ENCODE measurements at regions not wholly inside any gene's neighbourhood (a gene's known extent, or its start where the extent isn't known, plus 50 kb on each side); places are given as distances from the start of the nearest gene placed in this dataset.

- Histone ChIP-seq H3K4me1 (ENCODE audit: insufficient read depth, low read length) (no peaks in the 10 kb centered on the region), H3K9ac (ENCODE audit: extremely low read depth, insufficient read length, low read length) (no peak overlapping the region), H2AK5ac (ENCODE audit: insufficient read length, low read length) (no peak overlapping the region), H4K8ac (replicated peaks; ENCODE audit: insufficient read length, low read depth, low read length) (no peak overlapping the region), H4K91ac (ENCODE audit: insufficient read length, low read depth, low read length) (no peak overlapping the region), H3K56ac (ENCODE audit: insufficient read length, low read depth, low read length) (no peak overlapping the region), H2BK5ac (ENCODE audit: insufficient read length, low read length) (no peak overlapping the region), H3T11ph (ENCODE audit: low read length) (no peak overlapping the region), H3K27ac (ENCODE audit: insufficient read length, low read depth, low read length) (no peak overlapping the region), H3K4me2 (ENCODE audit: insufficient read depth, insufficient read length, low read length) (no peak overlapping the region), H2BK12ac (ENCODE audit: insufficient read length, low read depth, low read length) (no peak overlapping the region), H3K27me3 (ENCODE audit: insufficient read depth, low read length) (no peaks in the 10 kb centered on the region), H2BK20ac (ENCODE audit: low read depth, low read length, poor library complexity, severe bottlenecking) (no peak overlapping the region), H3K4ac (ENCODE audit: low read depth, low read length) (no peak overlapping the region), H3K9me3 (ENCODE audit: control insufficient read depth, low read depth, low read length) (no peaks in the 10 kb centered on the region), H4K20me1 (ENCODE audit: control insufficient read depth, insufficient read depth, insufficient read length) (no peaks in the 10 kb centered on the region), H3K14ac (ENCODE audit: insufficient read depth, low read length) (no peak overlapping the region), H2AFZ (ENCODE audit: low read length) (no peak overlapping the region), H3K23ac (ENCODE audit: insufficient read length, low read depth, low read length) (no peak overlapping the region), H2BK120ac (ENCODE audit: low read depth, low read length, poor library complexity, severe bottlenecking) (no peak overlapping the region), H3K79me1 (ENCODE audit: insufficient read depth, low read depth, low read length, poor library complexity, severe bottlenecking) (no peaks in the 10 kb centered on the region), H3K79me2 (ENCODE audit: insufficient read depth, low read length) (no peaks in the 10 kb centered on the region), H3K23me2 (ENCODE audit: insufficient read length, low read depth, low read length, poor library complexity, severe bottlenecking) (no peaks in the 10 kb centered on the region), H4K5ac (ENCODE audit: insufficient read length, low read depth, low read length) (no peak overlapping the region), H3K18ac (ENCODE audit: insufficient read length, low read depth, low read length) (no peak overlapping the region), H2BK15ac (ENCODE audit: low read depth, low read length) (no peak overlapping the region)
- TF ChIP-seq, protein P1, sequence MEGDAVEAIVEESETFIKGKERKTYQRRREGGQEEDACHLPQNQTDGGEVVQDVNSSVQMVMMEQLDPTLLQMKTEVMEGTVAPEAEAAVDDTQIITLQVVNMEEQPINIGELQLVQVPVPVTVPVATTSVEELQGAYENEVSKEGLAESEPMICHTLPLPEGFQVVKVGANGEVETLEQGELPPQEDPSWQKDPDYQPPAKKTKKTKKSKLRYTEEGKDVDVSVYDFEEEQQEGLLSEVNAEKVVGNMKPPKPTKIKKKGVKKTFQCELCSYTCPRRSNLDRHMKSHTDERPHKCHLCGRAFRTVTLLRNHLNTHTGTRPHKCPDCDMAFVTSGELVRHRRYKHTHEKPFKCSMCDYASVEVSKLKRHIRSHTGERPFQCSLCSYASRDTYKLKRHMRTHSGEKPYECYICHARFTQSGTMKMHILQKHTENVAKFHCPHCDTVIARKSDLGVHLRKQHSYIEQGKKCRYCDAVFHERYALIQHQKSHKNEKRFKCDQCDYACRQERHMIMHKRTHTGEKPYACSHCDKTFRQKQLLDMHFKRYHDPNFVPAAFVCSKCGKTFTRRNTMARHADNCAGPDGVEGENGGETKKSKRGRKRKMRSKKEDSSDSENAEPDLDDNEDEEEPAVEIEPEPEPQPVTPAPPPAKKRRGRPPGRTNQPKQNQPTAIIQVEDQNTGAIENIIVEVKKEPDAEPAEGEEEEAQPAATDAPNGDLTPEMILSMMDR (conservative IDR thresholded peaks at IDR 0.05) = no peak
- no peaks in the 10 kb centered on the region; a peak in 1 of 7 replicates for H3K36me3 Mint-ChIP-seq (ENCODE audit: insufficient read depth in 1 of 3, low read depth in 3 of 3)
- H3K27ac Mint-ChIP-seq = no peak overlapping the region
- H3K4me1 Mint-ChIP-seq = no peaks in the 10 kb centered on the region
- DNase-seq = no peak
- no peak overlapping the region for H3K4me3 Mint-ChIP-seq
- no peaks in the 10 kb centered on the region for H3K27me3 Mint-ChIP-seq (ENCODE audit: low read depth)
- H3K9me3 Mint-ChIP-seq = no peaks in the 10 kb centered on the region; a peak in 1 of 5 replicates
These were observed 667.9 kb downstream of the EPM2A start for GRCh38 chr6:145067430-145067829.

All from H9 (cell line).